Nephron progenitor cell (in vitro differentiated cells): ENCODE measurements at regions not wholly inside any gene's neighbourhood (a gene's known extent, or its start where the extent isn't known, plus 50 kb on each side); places are given as distances from the start of the nearest gene placed in this dataset.

Experiments
- DNase-seq: peaks from one replicate; pipeline ENCODE4 v3.0.0; 2021
- H3K27ac Mint-ChIP-seq: 2 replicates; pipeline ENCODE4 v1.8.0; 2021; ENCODE audit warnings: mild to moderate bottlenecking, moderate library complexity, mixed read lengths
- H3K27me3 Mint-ChIP-seq: 2 replicates; pipeline ENCODE4 v1.8.0; 2021; ENCODE audit warnings: mild to moderate bottlenecking, low read depth, mixed read lengths; ENCODE audit not compliant: poor library complexity
- H3K36me3 Mint-ChIP-seq: 2 replicates; pipeline ENCODE4 v1.8.0; 2021; ENCODE audit warnings: low read depth, mixed read lengths
- H3K4me1 Mint-ChIP-seq: 2 replicates; pipeline ENCODE4 v1.8.0; 2021; ENCODE audit warnings: mixed read lengths
- H3K4me3 Mint-ChIP-seq: 2 replicates; pipeline ENCODE4 v1.8.0; 2021; ENCODE audit warnings: mild to moderate bottlenecking, moderate library complexity, mixed read lengths
- H3K9me3 Mint-ChIP-seq: 2 replicates; pipeline ENCODE4 v1.8.0; 2021; ENCODE audit warnings: mild to moderate bottlenecking, moderate library complexity, mixed read lengths
- TF ChIP-seq, protein P1 (sequence below): fragments of 200-600 bp; sonication (generic); IDR thresholded peaks from 2 replicates; pipeline ENCODE4 v1.5.0; 2021; ENCODE audit warnings: antibody characterized with exemption

- TF ChIP-seq, protein P1, sequence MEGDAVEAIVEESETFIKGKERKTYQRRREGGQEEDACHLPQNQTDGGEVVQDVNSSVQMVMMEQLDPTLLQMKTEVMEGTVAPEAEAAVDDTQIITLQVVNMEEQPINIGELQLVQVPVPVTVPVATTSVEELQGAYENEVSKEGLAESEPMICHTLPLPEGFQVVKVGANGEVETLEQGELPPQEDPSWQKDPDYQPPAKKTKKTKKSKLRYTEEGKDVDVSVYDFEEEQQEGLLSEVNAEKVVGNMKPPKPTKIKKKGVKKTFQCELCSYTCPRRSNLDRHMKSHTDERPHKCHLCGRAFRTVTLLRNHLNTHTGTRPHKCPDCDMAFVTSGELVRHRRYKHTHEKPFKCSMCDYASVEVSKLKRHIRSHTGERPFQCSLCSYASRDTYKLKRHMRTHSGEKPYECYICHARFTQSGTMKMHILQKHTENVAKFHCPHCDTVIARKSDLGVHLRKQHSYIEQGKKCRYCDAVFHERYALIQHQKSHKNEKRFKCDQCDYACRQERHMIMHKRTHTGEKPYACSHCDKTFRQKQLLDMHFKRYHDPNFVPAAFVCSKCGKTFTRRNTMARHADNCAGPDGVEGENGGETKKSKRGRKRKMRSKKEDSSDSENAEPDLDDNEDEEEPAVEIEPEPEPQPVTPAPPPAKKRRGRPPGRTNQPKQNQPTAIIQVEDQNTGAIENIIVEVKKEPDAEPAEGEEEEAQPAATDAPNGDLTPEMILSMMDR: no peak
- peaks cover 12% of the 10 kb centered on the region for H3K27me3 Mint-ChIP-seq
- no peaks in the 10 kb centered on the region for H3K9me3 Mint-ChIP-seq
- no peak overlapping the region for H3K27ac Mint-ChIP-seq
- DNase-seq: no peak
- H3K36me3 Mint-ChIP-seq: no peaks in the 10 kb centered on the region
- no peaks in the 10 kb centered on the region for H3K4me1 Mint-ChIP-seq
- H3K4me3 Mint-ChIP-seq: no peak overlapping the region
Observed at GRCh38 chr10:120650705-120651399, 193.8 kb downstream of the PLPP4 start.

DNA sequence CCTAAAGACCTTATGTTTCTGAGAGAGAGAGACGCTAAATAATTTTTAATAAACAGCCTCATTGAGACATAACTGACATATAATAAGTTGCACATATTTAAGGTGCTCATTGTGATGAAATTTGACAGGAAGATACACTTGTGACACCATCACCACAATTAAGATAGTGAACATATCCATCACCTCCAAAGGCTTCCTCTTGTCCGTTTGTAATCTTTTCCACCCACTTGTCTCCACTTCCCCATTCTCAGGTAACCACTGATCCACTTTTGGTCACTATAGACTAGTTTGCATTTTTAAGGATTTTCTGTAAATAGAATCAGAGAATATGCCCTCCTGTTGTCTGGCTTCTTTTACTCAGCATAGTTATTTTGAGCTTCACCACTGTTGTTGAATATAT is 195.1 kb upstream of the WDR11 start:
- TF ChIP-seq, protein P1: no peak
- Mint-ChIP-seq H3K27ac (no peak overlapping the region), H3K27me3 (peaks cover 19% of the 10 kb centered on the region), H3K36me3 (no peaks in the 10 kb centered on the region), H3K9me3 (no peaks in the 10 kb centered on the region), H3K4me1 (no peaks in the 10 kb centered on the region), H3K4me3 (no peak overlapping the region)
- DNase-seq: no peak

- H3K9me3 Mint-ChIP-seq: no peaks in the 10 kb centered on the region
- no peaks in the 10 kb centered on the region for H3K36me3 Mint-ChIP-seq
- no peaks in the 10 kb centered on the region for H3K4me1 Mint-ChIP-seq
- H3K4me3 Mint-ChIP-seq: no peak overlapping the region
- no peak overlapping the region for H3K27ac Mint-ChIP-seq
- no peak for DNase-seq
- TF ChIP-seq, protein P1: no peak
- peaks cover 17% of the 10 kb centered on the region for H3K27me3 Mint-ChIP-seq
Observed at GRCh38 chr10:120657371-120657770, 193.8 kb upstream of the WDR11 start.

- H3K9me3 Mint-ChIP-seq: no peaks in the 10 kb centered on the region
- DNase-seq: no peak
- H3K27ac Mint-ChIP-seq: no peak overlapping the region
- no peaks in the 10 kb centered on the region for H3K36me3 Mint-ChIP-seq
- no peak overlapping the region for H3K4me3 Mint-ChIP-seq
- TF ChIP-seq, protein P1: no peak
- H3K4me1 Mint-ChIP-seq: no peaks in the 10 kb centered on the region
- peaks cover 11% of the 10 kb centered on the region for H3K27me3 Mint-ChIP-seq
Observed at GRCh38 chr10:120658943-120659885, 191.9 kb upstream of the WDR11 start.

DNA sequence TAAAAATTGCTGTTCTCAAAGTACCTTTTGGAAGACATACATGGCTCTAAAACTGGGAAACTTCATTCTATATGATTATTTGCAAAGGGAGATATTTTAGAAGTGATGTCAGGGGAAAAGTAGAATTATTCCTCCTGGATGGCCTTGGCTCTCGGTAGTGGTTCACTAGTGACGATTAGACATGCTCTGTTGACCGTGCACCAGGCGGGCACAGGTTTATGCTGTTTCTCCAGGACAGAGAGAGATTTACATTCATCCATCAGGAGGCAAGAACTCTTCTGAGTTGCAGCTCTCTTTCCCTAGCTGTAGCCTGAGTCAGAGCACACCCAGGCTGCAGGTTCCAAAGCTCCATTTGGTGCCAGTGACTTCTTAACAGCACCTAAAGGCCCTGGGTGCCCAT is 184.9 kb upstream of the WDR11 start:
- Mint-ChIP-seq H3K9me3 (no peaks in the 10 kb centered on the region), H3K27me3 (no peaks in the 10 kb centered on the region), H3K4me3 (no peak overlapping the region), H3K4me1 (peaks cover 15% of the 10 kb centered on the region), H3K27ac (peak overlapping the region; percentile 29), H3K36me3 (no peaks in the 10 kb centered on the region)
- TF ChIP-seq, protein P1: no peak
- DNase-seq: no peak
